Activated naive CD4-positive, alpha-beta T cell treated with anti-CD3 and anti-CD28 coated beads, Interleukin-2, amount 50 U/mL, for 16 hours (primary cell): ENCODE measurements at regions not wholly inside any gene's neighbourhood (a gene's known extent, or its start where the extent isn't known, plus 50 kb on each side); places are given as distances from the start of the nearest gene placed in this dataset.

Experiments used
- DNase-seq: peaks from one replicate; pipeline ENCODE4 v3.0.0-alpha.2; 2020

- DNase-seq: no peak
These were observed 60.2 kb upstream of the KSR1 start for GRCh38 chr17:27396045-27396444.

- no peak for DNase-seq
These were observed 59.3 kb upstream of the KSR1 start for GRCh38 chr17:27396941-27397340.

DNA sequence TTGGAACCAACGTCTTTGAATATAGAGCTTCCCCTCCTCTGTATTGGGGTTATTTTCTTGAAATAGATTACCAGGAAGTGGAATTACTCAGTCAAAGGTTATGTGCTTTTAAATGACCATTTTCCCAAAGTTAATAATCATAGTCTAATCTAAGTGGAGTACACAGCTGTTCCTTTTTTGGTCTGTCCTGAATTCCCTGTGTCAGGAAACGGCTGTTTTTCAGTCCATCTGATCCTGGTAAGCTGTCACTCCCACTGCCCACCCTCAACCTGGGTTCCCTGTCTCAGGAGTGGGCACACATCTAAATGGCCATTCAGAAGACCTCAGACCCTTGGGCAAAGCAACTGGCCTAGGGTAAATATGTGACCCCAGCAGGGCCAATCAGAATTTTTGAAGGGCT is 57.6 kb upstream of the KSR1 start:
- DNase-seq: no peak

DNA sequence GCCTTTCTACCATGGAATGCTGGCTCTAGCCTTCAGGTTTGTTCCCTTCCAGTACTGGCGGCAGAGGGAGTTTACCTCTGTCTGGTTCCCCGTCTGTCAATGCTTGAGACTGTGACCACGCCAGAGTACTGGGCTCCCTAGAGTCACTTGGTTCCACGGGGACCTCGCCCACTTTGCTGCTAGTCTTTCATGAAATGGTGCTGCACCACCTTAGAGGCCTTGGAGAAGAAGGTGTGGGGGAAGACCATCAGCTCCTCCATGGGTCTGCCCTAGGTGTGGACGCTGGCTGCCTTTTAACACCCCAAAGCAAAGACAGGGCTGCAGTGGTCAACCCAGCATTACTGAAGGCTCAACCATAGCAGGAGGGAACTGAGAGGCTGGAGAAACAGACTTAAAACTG is 55.3 kb upstream of the KSR1 start:
- no peak for DNase-seq

DNA sequence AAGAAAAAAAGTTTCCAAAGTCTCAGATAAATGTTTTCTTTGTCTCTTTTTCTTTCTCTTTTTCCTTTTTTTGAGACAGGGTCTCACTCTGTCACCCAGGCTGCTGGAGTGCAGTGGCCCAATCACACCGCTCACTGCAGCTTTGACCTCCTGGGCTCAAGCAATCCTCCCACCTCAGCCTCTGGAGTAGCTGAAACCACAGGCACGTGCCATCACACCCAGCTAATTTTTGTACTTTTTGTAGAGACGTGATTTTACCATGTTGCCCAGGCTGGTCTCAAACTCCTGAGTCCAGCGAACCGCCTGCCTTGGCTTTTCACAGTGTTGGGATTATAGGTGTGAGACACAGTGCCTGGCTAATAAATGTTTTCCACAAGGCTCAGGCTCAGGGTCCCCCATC is 53.3 kb upstream of the KSR1 start:
- no peak for DNase-seq

DNA sequence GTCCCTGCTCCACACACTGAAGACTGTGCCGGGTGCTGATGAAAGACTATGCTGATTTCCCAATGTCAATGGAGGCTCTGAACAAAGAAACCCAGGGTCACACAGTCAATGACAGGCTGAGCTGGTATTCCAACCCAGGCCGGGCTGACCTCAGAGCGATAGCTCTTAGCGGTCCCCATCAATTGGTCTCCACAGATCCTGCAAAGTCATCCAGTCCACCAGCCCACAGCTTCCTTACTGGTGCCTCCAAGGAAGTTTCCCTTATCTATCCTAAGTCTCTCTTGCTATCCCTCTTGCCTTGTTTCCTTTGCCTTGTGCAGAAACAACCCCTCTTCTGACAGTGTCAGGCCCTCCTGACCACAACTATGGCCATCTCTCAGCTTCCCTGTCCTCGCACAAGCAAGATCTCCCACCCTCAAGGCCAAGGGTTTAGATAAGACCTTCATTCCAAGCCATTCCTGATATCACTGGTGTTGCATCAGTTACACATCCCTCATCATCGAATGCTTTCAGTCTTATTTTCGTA is 52.7 kb upstream of the KSR1 start:
- no peak for DNase-seq

GRCh38 chr17:27404676-27405075 is 51.6 kb upstream of the KSR1 start:
- no peak for DNase-seq
